AG04450 (cell line): ENCODE measurements at regions not wholly inside any gene's neighbourhood (a gene's known extent, or its start where the extent isn't known, plus 50 kb on each side); places are given as distances from the start of the nearest gene placed in this dataset.

Experiments
- CTCF ChIA-PET: fragments of 300-600, 350-600 bp; formaldehyde crosslinking; extraction: SDS; loops from one replicate; lab custom pipeline; 2022; ENCODE audit warnings: antibody characterized with exemption, inconsistent platforms; lab: Charles Lee
- POLR2A ChIA-PET: fragments of 350-600 bp; formaldehyde crosslinking; extraction: SDS; loops from one replicate; lab custom pipeline; 2021; ENCODE audit warnings: antibody characterized with exemption, inconsistent platforms; lab: Yijun Ruan, JAX
- DNase-seq: peaks from one replicate; pipeline ENCODE4 v3.0.0-alpha.2; 2011; ENCODE audit warnings: low read depth, low spot score
- H3K27ac ChIP-seq: one replicate; pipeline ENCODE4 v1.5.1; 2012; ENCODE audit warnings: low read depth, low read length, control low read depth
- H3K27me3 ChIP-seq: one replicate; pipeline ENCODE4 v1.6.0; 2012; ENCODE audit warnings: low read length; ENCODE audit not compliant: control insufficient read depth, insufficient read depth
- H3K4me3 ChIP-seq: 2 replicates; pipeline ENCODE4 v1.5.1; 2011; ENCODE audit warnings: mild to moderate bottlenecking, low read depth, low read length, control low read depth
- H3K9me3 ChIP-seq: 2 replicates; pipeline ENCODE4 v1.5.1; 2012; ENCODE audit warnings: low read length; ENCODE audit not compliant: control insufficient read depth, insufficient read depth
- TF ChIP-seq, protein P1 (sequence below): IDR thresholded peaks from 2 replicates; pipeline ENCODE4 v1.5.1; 2011; ENCODE audit warnings: low read depth, low read length, control low read depth, inconsistent platforms

DNA sequence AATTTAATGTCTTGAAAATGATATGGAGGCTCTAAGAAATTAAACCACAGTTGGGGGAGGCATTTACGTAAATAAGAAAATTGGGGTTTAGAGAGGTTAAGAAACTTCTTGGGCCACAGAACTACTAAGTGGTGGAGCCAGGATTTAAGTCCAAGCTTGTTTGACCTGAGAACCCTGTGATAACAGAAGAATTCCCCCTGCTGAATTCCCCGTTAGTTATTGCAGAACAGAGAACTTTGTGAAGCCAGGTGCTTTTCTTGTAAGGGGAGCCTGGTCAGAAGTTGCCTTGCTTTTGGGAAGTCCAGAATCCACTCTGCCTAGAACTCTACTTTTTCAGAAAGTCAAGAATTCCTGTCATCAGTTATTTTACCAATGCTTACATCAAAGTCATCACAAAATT is 309.3 kb upstream of the SEMA6A start:
- Histone ChIP-seq H3K9me3 (peaks cover 5% of the 10 kb centered on the region), H3K4me3 (no peak overlapping the region), H3K27ac (no peak overlapping the region), H3K27me3 (no peaks in the 10 kb centered on the region)
- CTCF ChIA-PET: no interaction called here
- no peak for DNase-seq
- TF ChIP-seq, protein P1, sequence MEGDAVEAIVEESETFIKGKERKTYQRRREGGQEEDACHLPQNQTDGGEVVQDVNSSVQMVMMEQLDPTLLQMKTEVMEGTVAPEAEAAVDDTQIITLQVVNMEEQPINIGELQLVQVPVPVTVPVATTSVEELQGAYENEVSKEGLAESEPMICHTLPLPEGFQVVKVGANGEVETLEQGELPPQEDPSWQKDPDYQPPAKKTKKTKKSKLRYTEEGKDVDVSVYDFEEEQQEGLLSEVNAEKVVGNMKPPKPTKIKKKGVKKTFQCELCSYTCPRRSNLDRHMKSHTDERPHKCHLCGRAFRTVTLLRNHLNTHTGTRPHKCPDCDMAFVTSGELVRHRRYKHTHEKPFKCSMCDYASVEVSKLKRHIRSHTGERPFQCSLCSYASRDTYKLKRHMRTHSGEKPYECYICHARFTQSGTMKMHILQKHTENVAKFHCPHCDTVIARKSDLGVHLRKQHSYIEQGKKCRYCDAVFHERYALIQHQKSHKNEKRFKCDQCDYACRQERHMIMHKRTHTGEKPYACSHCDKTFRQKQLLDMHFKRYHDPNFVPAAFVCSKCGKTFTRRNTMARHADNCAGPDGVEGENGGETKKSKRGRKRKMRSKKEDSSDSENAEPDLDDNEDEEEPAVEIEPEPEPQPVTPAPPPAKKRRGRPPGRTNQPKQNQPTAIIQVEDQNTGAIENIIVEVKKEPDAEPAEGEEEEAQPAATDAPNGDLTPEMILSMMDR: no peak
- POLR2A ChIA-PET: no interaction called here

DNA sequence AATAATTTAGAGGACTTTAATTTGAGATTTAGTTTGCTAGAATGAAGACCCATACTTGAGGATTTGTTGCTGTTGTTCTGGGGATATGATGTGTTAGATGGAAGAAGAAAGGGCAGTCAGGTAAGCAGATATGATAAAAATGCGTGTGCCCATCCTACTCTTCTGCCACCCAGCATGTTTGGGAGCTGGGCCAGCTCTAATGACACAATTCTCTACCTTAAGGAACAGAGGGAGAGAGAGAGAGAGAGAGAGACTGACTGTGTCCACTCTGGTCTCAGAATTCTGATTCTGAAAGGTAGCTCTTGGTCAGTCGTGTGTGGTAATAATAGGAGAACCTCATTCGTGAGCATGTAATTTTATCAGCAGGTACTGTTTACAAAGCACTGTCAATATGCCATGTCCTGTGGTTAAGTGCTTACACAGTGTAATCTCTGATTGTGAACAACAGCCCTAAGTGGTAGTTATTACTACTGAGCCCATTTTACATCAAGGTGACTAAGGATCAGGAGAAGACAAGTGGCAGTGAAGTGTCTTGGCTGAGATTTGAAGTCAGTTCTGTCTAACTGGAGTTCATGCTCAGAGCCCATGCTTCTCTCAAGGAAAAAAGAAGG is 307.4 kb upstream of the SEMA6A start:
- H3K4me3 ChIP-seq: no peak overlapping the region

DNA sequence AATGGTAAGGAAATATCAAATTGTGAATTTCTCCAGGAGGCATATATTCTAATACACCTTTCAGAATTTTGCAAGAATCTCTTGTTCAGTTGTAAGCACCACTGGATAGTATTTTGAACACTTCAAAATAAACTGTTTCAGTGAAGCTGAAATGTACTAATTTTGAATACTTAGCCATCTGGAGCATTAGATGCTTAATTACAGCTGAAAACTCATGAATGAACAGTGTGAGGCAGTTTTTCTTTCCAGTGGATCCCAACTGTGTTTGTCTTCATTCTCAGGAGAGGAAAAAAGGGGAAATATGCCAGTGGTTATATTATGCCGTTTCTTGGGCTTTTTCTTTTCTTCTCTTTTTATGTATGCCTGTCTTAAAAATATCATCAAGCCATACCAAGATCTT is 306.0 kb upstream of the SEMA6A start:
- TF ChIP-seq, protein P1: no peak
- ChIA-PET POLR2A (no interaction called here), CTCF (no interaction called here)
- Histone ChIP-seq H3K4me3 (no peak overlapping the region), H3K9me3 (peaks cover 9% of the 10 kb centered on the region), H3K27me3 (no peaks in the 10 kb centered on the region), H3K27ac (no peak overlapping the region)
- no peak for DNase-seq

More for the DNA sequence above, 307.4 kb upstream of the SEMA6A start:
- Histone ChIP-seq H3K27ac (no peak overlapping the region), H3K27me3 (no peaks in the 10 kb centered on the region), H3K9me3 (peaks cover 7% of the 10 kb centered on the region)
- ChIA-PET CTCF (no interaction called here), POLR2A (no interaction called here)
- TF ChIP-seq, protein P1: no peak
- no peak for DNase-seq

DNA sequence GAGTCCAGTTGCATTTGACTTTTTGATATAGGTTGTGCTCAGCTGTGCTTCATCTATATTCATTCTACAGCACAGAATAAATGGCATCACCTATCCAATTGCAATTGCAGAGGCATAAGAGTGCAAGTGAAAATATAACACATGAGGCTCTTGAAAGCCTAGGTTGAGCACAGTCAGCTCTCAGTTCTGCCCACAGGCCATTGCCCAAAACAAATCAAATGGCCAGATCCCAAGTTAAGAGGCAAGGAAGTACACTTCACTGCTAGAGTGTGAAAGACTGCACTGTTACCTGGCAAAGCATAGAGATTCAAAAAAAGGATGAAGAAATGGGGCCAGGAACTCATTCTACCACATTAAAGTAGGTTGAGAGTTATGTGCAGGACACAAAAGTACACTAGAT is 305.5 kb upstream of the SEMA6A start:
- Histone ChIP-seq H3K27ac (no peak overlapping the region), H3K27me3 (no peaks in the 10 kb centered on the region), H3K9me3 (peaks cover 9% of the 10 kb centered on the region), H3K4me3 (no peak overlapping the region)
- TF ChIP-seq, protein P1: no peak
- DNase-seq: no peak
- POLR2A ChIA-PET: no interaction called here
- CTCF ChIA-PET: no interaction called here

GRCh38 chr5:116876240-116876840 is 301.7 kb upstream of the SEMA6A start:
- H3K4me3 ChIP-seq: no peak overlapping the region
- H3K27ac ChIP-seq: no peak overlapping the region
- TF ChIP-seq, protein P1: no peak
- H3K9me3 ChIP-seq: peaks cover 12% of the 10 kb centered on the region
- H3K27me3 ChIP-seq: no peaks in the 10 kb centered on the region
- no peak for DNase-seq
- POLR2A ChIA-PET: no interaction called here
- CTCF ChIA-PET: no interaction called here
